ENCODE measurements at regions not wholly inside any gene's neighbourhood (a gene's known extent, or its start where the extent isn't known, plus 50 kb on each side); places are given as distances from the start of the nearest gene placed in this dataset.

DNA sequence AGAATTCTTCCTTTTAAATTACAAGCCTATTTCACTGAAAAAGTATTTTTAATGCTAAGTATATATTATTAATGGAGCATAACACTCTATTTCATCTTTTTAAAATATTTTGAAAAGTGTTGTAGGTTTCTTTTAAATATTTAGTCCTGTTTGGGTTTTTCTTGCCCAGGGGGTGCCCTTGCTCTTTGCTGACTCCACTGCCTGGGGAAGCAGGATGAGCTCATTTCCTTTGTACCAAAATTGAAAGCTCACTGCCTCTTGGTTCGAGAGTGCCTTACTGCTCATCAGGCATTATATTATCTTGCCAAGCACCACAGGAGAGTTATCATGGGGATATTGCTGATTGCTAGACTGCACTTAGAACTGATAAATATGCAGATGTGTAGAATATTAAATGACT is 819.2 kb downstream of the PCDH18 start:
- no peak for TF ChIP-seq CTCF (IDR thresholded peaks at IDR 0.05; ENCODE audit: low read length)
- TF ChIP-seq EZH2 (IDR thresholded peaks at IDR 0.05; ENCODE audit: borderline replicate concordance, low read length) = no peak

Data from OCI-LY1 (cell line).